OCI-LY3 (cell line): ENCODE measurements at regions not wholly inside any gene's neighbourhood (a gene's known extent, or its start where the extent isn't known, plus 50 kb on each side); places are given as distances from the start of the nearest gene placed in this dataset.

ENCODE experiments used
- H2AFZ ChIP-seq: fragments of 200-600, 300-600 bp; shearing (Covaris generic); 2 replicates; pipeline ENCODE4 v1.6.0; 2014; ENCODE audit warnings: antibody characterized with exemption, low read depth, low read length
- H3K27ac ChIP-seq: fragments of 200-600, 300-600 bp; sonication (generic); 2 replicates; pipeline ENCODE4 v1.5.1; 2014; ENCODE audit warnings: mild to moderate bottlenecking, low read length, moderate library complexity, mixed read lengths
- H3K27me3 ChIP-seq: fragments of 200-600, 300-600 bp; sonication (generic); 2 replicates; pipeline ENCODE4 v1.6.1; 2014; ENCODE audit warnings: low read depth, low read length, mixed read lengths
- H3K36me3 ChIP-seq: fragments of 200-600, 300-600 bp; sonication (generic); replicated peaks from 2 replicates; pipeline ENCODE3; 2014; ENCODE audit warnings: low read depth, low read length, mixed read lengths
- H3K4me1 ChIP-seq: fragments of 300-600, 200-600 bp; sonication (generic); 2 replicates; pipeline ENCODE4 v1.6.1; 2014; ENCODE audit warnings: low read length, mixed read lengths
- H3K4me2 ChIP-seq: fragments of 200-600, 300-600 bp; sonication (generic); 2 replicates; pipeline ENCODE4 v1.6.1; 2014; ENCODE audit warnings: low read length, mixed read lengths
- H3K4me3 ChIP-seq: fragments of 300-600, 200-600 bp; sonication (generic); 2 replicates; pipeline ENCODE4 v1.5.1; 2014; ENCODE audit warnings: antibody characterized with exemption, mild to moderate bottlenecking, low read length, moderate library complexity
- H3K79me2 ChIP-seq: fragments of 300-600, 200-600 bp; shearing (Covaris generic); 2 replicates; pipeline ENCODE4 v1.6.1; 2014; ENCODE audit warnings: mild to moderate bottlenecking, low read length, mixed read lengths
- H3K9ac ChIP-seq: fragments of 300-600, 200-600 bp; shearing (Covaris generic); 2 replicates; pipeline ENCODE4 v1.6.0; 2014; ENCODE audit warnings: mild to moderate bottlenecking, low read length, moderate library complexity
- H3K9me3 ChIP-seq: fragments of 200-600, 300-600 bp; shearing (Covaris generic); 2 replicates; pipeline ENCODE4 v1.6.1; 2014; ENCODE audit warnings: low read length, mixed read lengths; ENCODE audit not compliant: insufficient read depth
- H4K20me1 ChIP-seq: fragments of 200-600, 300-600 bp; sonication (generic); 2 replicates; pipeline ENCODE4 v1.6.1; 2016; ENCODE audit warnings: low read length, mixed read lengths; ENCODE audit not compliant: insufficient read depth
- EZH2phosphoT487 ChIP-seq: fragments of 200-600 bp; shearing (Covaris generic); IDR thresholded peaks from 2 replicates; pipeline ENCODE4 v1.6.1; 2018; ENCODE audit warnings: antibody characterized with exemption, mixed run types, low read depth
- TF ChIP-seq, protein P1 (sequence below): fragments of 200-600, 300-600 bp; sonication (generic); IDR thresholded peaks from 2 replicates; pipeline ENCODE4 v1.5.1; 2014; ENCODE audit warnings: antibody characterized with exemption, low read length, low read depth

DNA sequence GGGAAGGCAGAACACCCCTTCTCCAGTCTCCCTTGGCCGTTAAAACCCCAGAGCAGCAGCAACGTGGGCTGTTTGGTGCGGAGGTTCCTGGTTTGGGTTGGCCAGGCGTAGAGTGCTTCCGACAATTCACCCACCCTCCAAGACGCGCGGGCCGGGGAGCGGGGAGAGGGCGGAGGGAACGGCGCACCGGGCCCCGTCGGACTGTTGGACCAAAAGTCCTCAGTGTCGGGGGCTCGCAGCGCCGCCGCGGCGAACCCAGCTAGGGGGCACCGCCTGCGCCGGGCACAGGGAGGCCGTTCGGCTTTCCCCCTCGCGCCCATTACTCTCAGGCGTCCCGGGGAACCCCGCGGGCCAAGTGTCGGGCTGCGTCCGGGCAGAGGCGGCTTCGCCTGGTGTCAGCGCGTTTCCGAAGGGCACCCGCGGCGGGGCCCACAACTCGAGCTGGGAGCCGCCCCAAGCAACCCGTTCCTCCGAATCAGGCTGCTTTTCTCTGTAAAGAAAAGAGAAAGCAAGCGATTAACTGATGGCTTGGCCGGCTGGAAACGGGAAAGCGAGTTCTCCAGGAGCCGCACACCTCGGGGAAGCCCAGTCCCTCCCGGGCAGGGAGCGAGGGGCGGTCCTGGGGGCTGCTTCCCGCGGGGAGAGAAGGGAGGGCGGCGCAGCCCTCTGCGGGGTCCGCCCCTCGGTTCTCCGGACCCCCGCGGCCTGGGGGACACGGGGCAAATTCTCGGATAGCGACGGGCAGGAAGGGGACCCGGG, 145.5 kb downstream of the ERCC6L2 start:
- no peak for TF ChIP-seq EZH2phosphoT487
- TF ChIP-seq, protein P1, sequence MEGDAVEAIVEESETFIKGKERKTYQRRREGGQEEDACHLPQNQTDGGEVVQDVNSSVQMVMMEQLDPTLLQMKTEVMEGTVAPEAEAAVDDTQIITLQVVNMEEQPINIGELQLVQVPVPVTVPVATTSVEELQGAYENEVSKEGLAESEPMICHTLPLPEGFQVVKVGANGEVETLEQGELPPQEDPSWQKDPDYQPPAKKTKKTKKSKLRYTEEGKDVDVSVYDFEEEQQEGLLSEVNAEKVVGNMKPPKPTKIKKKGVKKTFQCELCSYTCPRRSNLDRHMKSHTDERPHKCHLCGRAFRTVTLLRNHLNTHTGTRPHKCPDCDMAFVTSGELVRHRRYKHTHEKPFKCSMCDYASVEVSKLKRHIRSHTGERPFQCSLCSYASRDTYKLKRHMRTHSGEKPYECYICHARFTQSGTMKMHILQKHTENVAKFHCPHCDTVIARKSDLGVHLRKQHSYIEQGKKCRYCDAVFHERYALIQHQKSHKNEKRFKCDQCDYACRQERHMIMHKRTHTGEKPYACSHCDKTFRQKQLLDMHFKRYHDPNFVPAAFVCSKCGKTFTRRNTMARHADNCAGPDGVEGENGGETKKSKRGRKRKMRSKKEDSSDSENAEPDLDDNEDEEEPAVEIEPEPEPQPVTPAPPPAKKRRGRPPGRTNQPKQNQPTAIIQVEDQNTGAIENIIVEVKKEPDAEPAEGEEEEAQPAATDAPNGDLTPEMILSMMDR, result no peak
- Histone ChIP-seq H3K9ac (no peak overlapping the region), H4K20me1 (no peaks in the 10 kb centered on the region), H3K79me2 (no peaks in the 10 kb centered on the region), H3K9me3 (no peaks in the 10 kb centered on the region), H3K4me2 (no peak overlapping the region), H3K27me3 (no peaks in the 10 kb centered on the region), H3K36me3 (no peaks in the 10 kb centered on the region), H3K4me1 (peaks cover 6% of the 10 kb centered on the region), H3K4me3 (no peak overlapping the region), H2AFZ (no peak overlapping the region), H3K27ac (no peak overlapping the region)

DNA sequence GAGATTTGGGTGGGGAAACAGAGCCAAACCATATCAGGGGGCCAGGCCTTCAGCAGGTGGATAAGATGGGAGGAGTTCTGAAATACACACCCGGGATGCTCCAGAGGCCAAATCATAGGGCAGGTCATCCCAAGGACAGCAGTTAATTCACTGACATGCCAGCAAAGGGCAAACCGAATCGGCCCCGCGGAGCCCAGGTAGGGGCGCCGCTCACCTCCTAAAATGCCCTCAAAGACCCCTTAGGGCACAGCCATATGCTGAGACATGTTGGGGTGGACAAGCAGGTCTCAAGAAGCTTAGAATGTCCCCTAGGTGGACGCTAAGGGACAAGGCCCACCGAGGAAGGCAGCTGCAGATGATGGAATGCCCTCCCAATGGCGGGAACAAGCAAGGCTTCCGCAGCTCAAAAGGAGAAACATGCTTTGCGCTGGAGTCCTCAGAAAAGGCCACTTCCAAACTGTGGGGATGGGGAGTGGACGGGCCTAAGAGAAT, 144.9 kb downstream of the ERCC6L2 start:
- no peak overlapping the region for H2AFZ ChIP-seq
- no peaks in the 10 kb centered on the region for H4K20me1 ChIP-seq
- H3K27me3 ChIP-seq, result no peaks in the 10 kb centered on the region
- H3K9ac ChIP-seq, result no peak overlapping the region
- no peaks in the 10 kb centered on the region for H3K79me2 ChIP-seq
- H3K36me3 ChIP-seq, result no peaks in the 10 kb centered on the region
- no peaks in the 10 kb centered on the region for H3K9me3 ChIP-seq
- H3K4me2 ChIP-seq, result no peak overlapping the region
- no peak overlapping the region for H3K27ac ChIP-seq
- TF ChIP-seq EZH2phosphoT487, result no peak
- TF ChIP-seq, protein P1, result no peak
- H3K4me1 ChIP-seq, result peaks cover 11% of the 10 kb centered on the region
- H3K4me3 ChIP-seq, result no peak overlapping the region
